IMR-90 (cell line): ENCODE measurements at regions not wholly inside any gene's neighbourhood (a gene's known extent, or its start where the extent isn't known, plus 50 kb on each side); places are given as distances from the start of the nearest gene placed in this dataset.

ENCODE experiments used
- ATAC-seq: fragments of 200-7000 bp; cut with Tn5 transposase; 2 replicates; pipeline ENCODE4 v1.9.1; 2020; ENCODE audit warnings: low read depth, mild to moderate bottlenecking, moderate library complexity
- BruUV-seq: library from RNA; stranded (reverse); fragments of 400-500 nt; replicated peaks from 2 replicates; lab custom pipeline; 2021; lab: Mats Ljungman, UMichigan
- CTCF ChIA-PET: fragments of 300-600 bp; formaldehyde crosslinking; extraction: SDS; loops from one replicate; lab custom pipeline; 2021; ENCODE audit warnings: antibody characterized with exemption; lab: Yijun Ruan, JAX
- POLR2A ChIA-PET: fragments of 300-600 bp; sonication (Branson Sonifier 250); formaldehyde crosslinking; loops from one replicate; lab custom pipeline; 2022; ENCODE audit warnings: antibody characterized with exemption; ENCODE audit not compliant: unreplicated experiment; lab: Charles Lee
- DNase-seq: peaks from one replicate; pipeline ENCODE4 v3.0.0; 2013
- H2AFZ ChIP-seq: replicated peaks from 2 replicates; pipeline ENCODE3; 2013; ENCODE audit warnings: low read length, mild to moderate bottlenecking; ENCODE audit not compliant: poor library complexity
- H2AK5ac ChIP-seq: 2 replicates; pipeline ENCODE4 v1.6.1; 2013; ENCODE audit warnings: low read depth, low read length, inconsistent platforms
- H2AK9ac ChIP-seq: replicated peaks from 2 replicates; pipeline ENCODE3; 2013; ENCODE audit warnings: mild to moderate bottlenecking, low read depth, low read length, moderate library complexity; ENCODE audit not compliant: poor library complexity
- H2BK120ac ChIP-seq: 2 replicates; pipeline ENCODE4 v1.6.1; 2013; ENCODE audit warnings: low read depth, low read length, inconsistent platforms
- H2BK15ac ChIP-seq: 3 replicates; pipeline ENCODE4 v1.6.1; 2013; ENCODE audit warnings: low read depth, low read length, inconsistent platforms
- H2BK20ac ChIP-seq: 2 replicates; pipeline ENCODE4 v1.6.1; 2013; ENCODE audit warnings: low read depth, mild to moderate bottlenecking, inconsistent platforms, low read length, moderate library complexity
- H2BK5ac ChIP-seq: 2 replicates; pipeline ENCODE4 v1.6.1; 2013; ENCODE audit warnings: mild to moderate bottlenecking, low read depth, low read length, inconsistent platforms; ENCODE audit not compliant: poor library complexity, severe bottlenecking
- H3K14ac ChIP-seq: replicated peaks from 2 replicates; pipeline ENCODE4 v1.6.1; 2013; ENCODE audit warnings: low read depth, low read length, inconsistent platforms
- H3K18ac ChIP-seq: 2 replicates; pipeline ENCODE4 v1.6.1; 2013; ENCODE audit warnings: low read depth, low read length, control low read depth
- H3K23ac ChIP-seq: 2 replicates; pipeline ENCODE4 v1.6.1; 2013; ENCODE audit warnings: low read depth, low read length, inconsistent platforms
- H3K27ac ChIP-seq: 2 replicates; pipeline ENCODE4 v1.5.1; 2013; ENCODE audit warnings: mild to moderate bottlenecking, control low read depth, low read length; ENCODE audit not compliant: insufficient read depth
- H3K27me3 ChIP-seq: 2 replicates; pipeline ENCODE4 v1.6.1; 2013; ENCODE audit warnings: low read length; ENCODE audit not compliant: control insufficient read depth, insufficient read depth
- H3K36me3 ChIP-seq: 2 replicates; pipeline ENCODE4 v1.6.1; 2013; ENCODE audit warnings: low read length, mixed read lengths; ENCODE audit not compliant: control insufficient read depth, insufficient read depth
- H3K4ac ChIP-seq: 2 replicates; pipeline ENCODE4 v1.6.1; 2013; ENCODE audit warnings: low read depth, low read length, inconsistent platforms
- H3K4me1 ChIP-seq: 2 replicates; pipeline ENCODE4 v1.6.1; 2013; ENCODE audit warnings: low read length, mixed read lengths; ENCODE audit not compliant: control insufficient read depth, insufficient read depth
- H3K4me2 ChIP-seq: 2 replicates; pipeline ENCODE4 v1.6.1; 2013; ENCODE audit warnings: low read depth, mild to moderate bottlenecking, control low read depth, low read length, moderate library complexity
- H3K4me3 ChIP-seq: 2 replicates; pipeline ENCODE4 v1.5.1; 2013; ENCODE audit warnings: low read depth, mild to moderate bottlenecking, control low read depth, low read length, moderate library complexity; ENCODE audit not compliant: insufficient read depth
- H3K56ac ChIP-seq: 2 replicates; pipeline ENCODE4 v1.6.1; 2013; ENCODE audit warnings: low read length, inconsistent platforms; ENCODE audit not compliant: insufficient read depth; ENCODE audit errors: extremely low read depth
- H3K79me1 ChIP-seq, 2 experiments: 2 replicates each; pipeline ENCODE4 v1.6.1; 2013; ENCODE audit warnings: low read length in 2 of 2, inconsistent platforms in 1 of 2, low read depth in 1 of 2
- H3K9ac ChIP-seq: 2 replicates; pipeline ENCODE4 v1.6.1; 2013; ENCODE audit warnings: low read depth, low read length, control low read depth
- H3K9me1 ChIP-seq: 2 replicates; pipeline ENCODE4 v1.6.1; 2013; ENCODE audit warnings: low read length, inconsistent platforms; ENCODE audit not compliant: insufficient read depth
- H3K9me3 ChIP-seq: 2 replicates; pipeline ENCODE4 v1.6.1; 2013; ENCODE audit warnings: low read length; ENCODE audit not compliant: control insufficient read depth, insufficient read depth
- H4K20me1 ChIP-seq: 2 replicates; pipeline ENCODE4 v1.6.1; 2013; ENCODE audit warnings: low read length, inconsistent platforms; ENCODE audit not compliant: insufficient read depth
- H4K5ac ChIP-seq: 2 replicates; pipeline ENCODE4 v1.6.1; 2013; ENCODE audit warnings: mild to moderate bottlenecking, low read depth, low read length, control low read depth
- H4K8ac ChIP-seq, 2 experiments: 2 replicates each; pipeline ENCODE4 v1.6.1; 2013; ENCODE audit warnings: low read depth in 2 of 2, low read length in 2 of 2, control low read depth in 1 of 2, inconsistent platforms in 1 of 2
- H4K91ac ChIP-seq: 2 replicates; pipeline ENCODE4 v1.6.1; 2013; ENCODE audit warnings: low read depth, low read length, inconsistent platforms; ENCODE audit not compliant: insufficient read depth
- BHLHE40 ChIP-seq: fragments of 150-350 bp; IDR thresholded peaks from 2 replicates; pipeline ENCODE4 v1.6.1; 2016; ENCODE audit warnings: mild to moderate bottlenecking, low read depth, low read length
- CEBPB ChIP-seq: IDR thresholded peaks from 2 replicates; pipeline ENCODE4 v1.6.1; 2012; ENCODE audit warnings: low read depth, low read length, improper control_type of control experiment
- CHD1 ChIP-seq: IDR thresholded peaks from 2 replicates; pipeline ENCODE4 v1.6.1; 2012; ENCODE audit warnings: low read depth, low read length, improper control_type of control experiment
- CTCF ChIP-seq: conservative IDR thresholded peaks from 2 replicates; pipeline ENCODE4 v1.5.1; 2012; ENCODE audit warnings: mild to moderate bottlenecking, low read depth, low read length, improper control_type of control experiment
- ELK1 ChIP-seq: fragments of 150-350 bp; IDR thresholded peaks from 2 replicates; pipeline ENCODE4 v1.6.1; 2016; ENCODE audit warnings: low read depth, mild to moderate bottlenecking, low read length, moderate library complexity, borderline replicate concordance
- FOS ChIP-seq: fragments of 150-350 bp; IDR thresholded peaks from 2 replicates; pipeline ENCODE4 v1.6.1; 2016; ENCODE audit warnings: low read depth, low read length
- MAFK ChIP-seq: IDR thresholded peaks from 2 replicates; pipeline ENCODE4 v1.6.1; 2012; ENCODE audit warnings: low read depth, low read length, improper control_type of control experiment
- MAZ ChIP-seq: IDR thresholded peaks from 2 replicates; pipeline ENCODE4 v1.6.1; 2012; ENCODE audit warnings: low read depth, mild to moderate bottlenecking, low read length, improper control_type of control experiment, moderate library complexity, borderline replicate concordance
- MXI1 ChIP-seq: IDR thresholded peaks from 2 replicates; pipeline ENCODE4 v1.6.1; 2012; ENCODE audit warnings: low read depth, mild to moderate bottlenecking, low read length, moderate library complexity, borderline replicate concordance
- NFE2L2 ChIP-seq: fragments of 150-350 bp; IDR thresholded peaks from 2 replicates; pipeline ENCODE4 v1.6.1; 2016; ENCODE audit warnings: low read depth, mild to moderate bottlenecking, low read length
- POLR2A ChIP-seq: IDR thresholded peaks from 2 replicates; pipeline ENCODE4 v1.6.1; 2012; ENCODE audit warnings: mild to moderate bottlenecking, low read depth, low read length
- RAD21 ChIP-seq: IDR thresholded peaks from 2 replicates; pipeline ENCODE4 v1.6.1; 2012; ENCODE audit warnings: low read length, improper control_type of control experiment
- RCOR1 ChIP-seq: IDR thresholded peaks from 2 replicates; pipeline ENCODE4 v1.6.1; 2012; ENCODE audit warnings: mild to moderate bottlenecking, low read length, improper control_type of control experiment; ENCODE audit not compliant: insufficient replicate concordance
- RFX5 ChIP-seq: IDR thresholded peaks from 2 replicates; pipeline ENCODE4 v1.8.0; 2012; ENCODE audit warnings: low read depth, mild to moderate bottlenecking, low read length, moderate library complexity
- SMC3 ChIP-seq: fragments of 150-350 bp; IDR thresholded peaks from 2 replicates; pipeline ENCODE4 v1.6.1; 2016; ENCODE audit warnings: low read depth, mild to moderate bottlenecking, antibody characterized with exemption, low read length, moderate library complexity
- USF2 ChIP-seq: fragments of 150-350 bp; IDR thresholded peaks from 2 replicates; pipeline ENCODE4 v1.6.1; 2017; ENCODE audit warnings: mild to moderate bottlenecking, antibody characterized with exemption, low read length, low read depth
- WGBS, 2 experiments: methylation state at CpG; one replicate each; pipeline versions ENCODE4 v1.1.5 to v1.1.7; 2013; ENCODE audit warnings: missing lambda C conversion rate in 2 of 2; ENCODE audit not compliant: insufficient read length in 1 of 2; ENCODE audit errors: extremely low coverage in 2 of 2; 5-methylcytosine and 5-hydroxymethylcytosine counted together
- dilution Hi-C: fragments of 300-500 bp; cut with HindIII; formaldehyde crosslinking; loops from one replicate; pipeline ENCODE4 v1.14.3; 2018; ENCODE audit warnings: low sequenced_read_pairs; ENCODE audit not compliant: unreplicated experiment
- in situ Hi-C: fragments of 300-500 bp; cut with MboI; formaldehyde crosslinking; loops from 3 replicates; pipeline ENCODE4 v1.14.3; 2019; ENCODE audit warnings: low sequenced_read_pairs, inconsistent platforms, mixed read lengths
- intact Hi-C: fragments of 100-400 bp; cut with micrococcal nuclease; formaldehyde crosslinking; loops from 2 replicates; pipeline ENCODE4 v1.10.0; 2022

- H2BK20ac ChIP-seq: no peak overlapping the region
- no peaks in the 10 kb centered on the region for H3K9me1 ChIP-seq
- TF ChIP-seq RCOR1 (no peak), CHD1 (no peak), BHLHE40 (no peak), NFE2L2 (no peak), CTCF (no peak), POLR2A (no peak), RFX5 (no peak), MAFK (no peak), CEBPB (no peak), RAD21 (no peak), MXI1 (no peak), MAZ (no peak), ELK1 (no peak), SMC3 (no peak), FOS (no peak), USF2 (no peak)
- no peak overlapping the region for H3K14ac ChIP-seq
- dilution Hi-C loops (no loop called here), in situ Hi-C loops (no loop called here), intact Hi-C loops (no loop called here)
- H3K4me2 ChIP-seq: no peak overlapping the region
- H3K4ac ChIP-seq: no peak overlapping the region
- no peak overlapping the region for H3K23ac ChIP-seq
- ATAC-seq (no peak), DNase-seq (no peak)
- no peak overlapping the region for H3K56ac ChIP-seq
- H2AK9ac ChIP-seq: no peak overlapping the region
- no peaks in the 10 kb centered on the region for H4K20me1 ChIP-seq
- no peak overlapping the region for H3K27ac ChIP-seq
- H3K27me3 ChIP-seq: no peaks in the 10 kb centered on the region
- BruUV-seq: no TSS peak
- H3K4me3 ChIP-seq: no peak overlapping the region
- peaks cover 23% of the 10 kb centered on the region for H3K9me3 ChIP-seq
- H4K91ac ChIP-seq: no peak overlapping the region
- CTCF ChIA-PET: no interaction called here
- no peak overlapping the region for H4K8ac ChIP-seq
- no peak overlapping the region for H2BK15ac ChIP-seq
- H3K4me1 ChIP-seq: no peaks in the 10 kb centered on the region
- no peak overlapping the region for H2BK5ac ChIP-seq
- H3K18ac ChIP-seq: no peak overlapping the region
- no peaks in the 10 kb centered on the region for H3K79me1 ChIP-seq
- POLR2A ChIA-PET: no interaction called here
- no peak overlapping the region for H2AK5ac ChIP-seq
- H4K5ac ChIP-seq: no peak overlapping the region
- H3K9ac ChIP-seq: no peak overlapping the region
- H2BK120ac ChIP-seq: no peak overlapping the region
- no peaks in the 10 kb centered on the region for H3K36me3 ChIP-seq
- no peak overlapping the region for H2AFZ ChIP-seq
- no CpG with 5 or more reads among the region's 2 CpGs for WGBS, 2 experiments
Measured at GRCh38 chr14:106840258-106840657, 1313.9 kb downstream of the TMEM121 start.
